Nephron progenitor cell (in vitro differentiated cells): ENCODE measurements at regions not wholly inside any gene's neighbourhood (a gene's known extent, or its start where the extent isn't known, plus 50 kb on each side); places are given as distances from the start of the nearest gene placed in this dataset.
A peak's percentile ranks its signal among the peaks of the same experiment; 100 is the strongest.

Experiments used
- DNase-seq: peaks from one replicate; pipeline ENCODE4 v3.0.0; 2021
- H3K27ac Mint-ChIP-seq: 2 replicates; pipeline ENCODE4 v1.8.0; 2021; ENCODE audit warnings: mild to moderate bottlenecking, moderate library complexity, mixed read lengths
- H3K27me3 Mint-ChIP-seq: 2 replicates; pipeline ENCODE4 v1.8.0; 2021; ENCODE audit warnings: mild to moderate bottlenecking, low read depth, mixed read lengths; ENCODE audit not compliant: poor library complexity
- H3K36me3 Mint-ChIP-seq: 2 replicates; pipeline ENCODE4 v1.8.0; 2021; ENCODE audit warnings: low read depth, mixed read lengths
- H3K4me1 Mint-ChIP-seq: 2 replicates; pipeline ENCODE4 v1.8.0; 2021; ENCODE audit warnings: mixed read lengths
- H3K4me3 Mint-ChIP-seq: 2 replicates; pipeline ENCODE4 v1.8.0; 2021; ENCODE audit warnings: mild to moderate bottlenecking, moderate library complexity, mixed read lengths
- H3K9me3 Mint-ChIP-seq: 2 replicates; pipeline ENCODE4 v1.8.0; 2021; ENCODE audit warnings: mild to moderate bottlenecking, moderate library complexity, mixed read lengths
- CTCF ChIP-seq: fragments of 200-600 bp; sonication (generic); IDR thresholded peaks from 2 replicates; pipeline ENCODE4 v1.5.0; 2021; ENCODE audit warnings: antibody characterized with exemption

- DNase-seq, result no peak
- Mint-ChIP-seq H3K9me3 (peaks cover under 1% of the 10 kb centered on the region), H3K4me1 (peaks cover 45% of the 10 kb centered on the region), H3K27ac (no peak overlapping the region), H3K36me3 (no peaks in the 10 kb centered on the region), H3K27me3 (peaks cover 8% of the 10 kb centered on the region), H3K4me3 (no peak overlapping the region)
- no peak for TF ChIP-seq CTCF
Observed at GRCh38 chr11:115049796-115050195, 371.5 kb downstream of the NXPE2 start.

- peaks cover under 1% of the 10 kb centered on the region for H3K36me3 Mint-ChIP-seq
- peaks cover 8% of the 10 kb centered on the region for H3K27me3 Mint-ChIP-seq
- peaks cover 5% of the 10 kb centered on the region for H3K9me3 Mint-ChIP-seq
- TF ChIP-seq CTCF, result no peak
- no peak overlapping the region for H3K4me3 Mint-ChIP-seq
- DNase-seq, result no peak
- H3K4me1 Mint-ChIP-seq, result peaks cover 45% of the 10 kb centered on the region
- no peak overlapping the region for H3K27ac Mint-ChIP-seq
Observed at GRCh38 chr11:115050756-115051155, 372.4 kb downstream of the NXPE2 start.

GRCh38 chr11:115051938-115052590, 373.7 kb downstream of the NXPE2 start:
- Mint-ChIP-seq H3K27ac (no peak overlapping the region), H3K9me3 (peaks cover 18% of the 10 kb centered on the region), H3K4me1 (peaks cover 45% of the 10 kb centered on the region), H3K4me3 (no peak overlapping the region), H3K27me3 (peaks cover 12% of the 10 kb centered on the region), H3K36me3 (peaks cover 5% of the 10 kb centered on the region)
- no peak for DNase-seq
- no peak for TF ChIP-seq CTCF

GRCh38 chr11:115052601-115053000, 374.3 kb downstream of the NXPE2 start:
- H3K27ac Mint-ChIP-seq, result no peak overlapping the region
- no peak for TF ChIP-seq CTCF

GRCh38 chr11:115054570-115055538, 376.5 kb downstream of the NXPE2 start:
- Mint-ChIP-seq H3K4me3 (no peak overlapping the region), H3K9me3 (peaks cover 24% of the 10 kb centered on the region), H3K27ac (peak overlapping the region; percentile 91), H3K4me1 (peaks cover 34% of the 10 kb centered on the region), H3K36me3 (peaks cover 5% of the 10 kb centered on the region), H3K27me3 (peaks cover 12% of the 10 kb centered on the region)
- no peak for DNase-seq
- TF ChIP-seq CTCF, result no peak

More at GRCh38 chr11:115052601-115053000, 374.3 kb downstream of the NXPE2 start:
- Mint-ChIP-seq H3K4me3 (no peak overlapping the region), H3K9me3 (peaks cover 23% of the 10 kb centered on the region), H3K27me3 (peaks cover 12% of the 10 kb centered on the region), H3K36me3 (peaks cover 5% of the 10 kb centered on the region), H3K4me1 (peaks cover 45% of the 10 kb centered on the region)
- no peak for DNase-seq
